SH-SY5Y (cell line): ENCODE measurements at regions not wholly inside any gene's neighbourhood (a gene's known extent, or its start where the extent isn't known, plus 50 kb on each side); places are given as distances from the start of the nearest gene placed in this dataset.

Experiments
- GATA2 ChIP-seq: IDR thresholded peaks from 2 replicates; pipeline ENCODE4 v1.6.1; 2011; ENCODE audit warnings: mild to moderate bottlenecking, low read depth, low read length
- GATA3 ChIP-seq: IDR thresholded peaks from 2 replicates; pipeline ENCODE4 v1.6.1; 2011; ENCODE audit warnings: low read depth, mild to moderate bottlenecking, low read length, moderate library complexity

DNA sequence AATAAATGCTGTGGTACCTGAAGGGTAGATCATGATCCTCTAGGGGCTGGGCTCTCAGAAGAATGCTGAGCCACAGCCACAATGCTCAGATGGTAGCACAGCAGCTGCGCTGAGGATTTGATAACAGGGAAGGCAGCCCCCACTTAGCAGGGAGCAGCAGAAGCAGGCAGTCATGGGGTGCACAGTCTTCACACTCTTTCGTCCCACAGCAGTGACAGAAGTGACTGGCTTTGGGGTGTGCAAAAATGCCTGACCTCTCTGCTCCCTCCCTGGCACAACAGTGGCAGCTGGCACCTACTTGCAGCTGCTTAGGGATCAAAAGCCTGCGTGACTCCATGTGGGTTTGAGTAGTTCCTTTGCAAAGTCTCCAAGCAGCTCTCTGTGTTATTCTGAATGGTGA is 1349.8 kb upstream of the RAG2 start:
- TF ChIP-seq GATA2 (no peak), GATA3 (no peak)
